ENCODE measurements at regions not wholly inside any gene's neighbourhood (a gene's known extent, or its start where the extent isn't known, plus 50 kb on each side); places are given as distances from the start of the nearest gene placed in this dataset.

- Histone ChIP-seq H3K36me3 (no peaks in the 10 kb centered on the region), H3K4me1 (replicated peaks) (no peaks in the 10 kb centered on the region), H3K27ac (no peak overlapping the region), H3K4me3 (no peak overlapping the region), H3K27me3 (replicated peaks; ENCODE audit: insufficient read depth) (no peaks in the 10 kb centered on the region), H3K9me3 (no peaks in the 10 kb centered on the region)
- intact Hi-C loops (cut with DNase I), result no loop called here
- no peak for TF ChIP-seq POLR2AphosphoS5 (IDR thresholded peaks at IDR 0.05)
- TF ChIP-seq POLR2A (IDR thresholded peaks at IDR 0.05), result no peak
- TF ChIP-seq, protein P1, sequence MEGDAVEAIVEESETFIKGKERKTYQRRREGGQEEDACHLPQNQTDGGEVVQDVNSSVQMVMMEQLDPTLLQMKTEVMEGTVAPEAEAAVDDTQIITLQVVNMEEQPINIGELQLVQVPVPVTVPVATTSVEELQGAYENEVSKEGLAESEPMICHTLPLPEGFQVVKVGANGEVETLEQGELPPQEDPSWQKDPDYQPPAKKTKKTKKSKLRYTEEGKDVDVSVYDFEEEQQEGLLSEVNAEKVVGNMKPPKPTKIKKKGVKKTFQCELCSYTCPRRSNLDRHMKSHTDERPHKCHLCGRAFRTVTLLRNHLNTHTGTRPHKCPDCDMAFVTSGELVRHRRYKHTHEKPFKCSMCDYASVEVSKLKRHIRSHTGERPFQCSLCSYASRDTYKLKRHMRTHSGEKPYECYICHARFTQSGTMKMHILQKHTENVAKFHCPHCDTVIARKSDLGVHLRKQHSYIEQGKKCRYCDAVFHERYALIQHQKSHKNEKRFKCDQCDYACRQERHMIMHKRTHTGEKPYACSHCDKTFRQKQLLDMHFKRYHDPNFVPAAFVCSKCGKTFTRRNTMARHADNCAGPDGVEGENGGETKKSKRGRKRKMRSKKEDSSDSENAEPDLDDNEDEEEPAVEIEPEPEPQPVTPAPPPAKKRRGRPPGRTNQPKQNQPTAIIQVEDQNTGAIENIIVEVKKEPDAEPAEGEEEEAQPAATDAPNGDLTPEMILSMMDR (IDR thresholded peaks at IDR 0.05), result no peak
- no peak for DNase-seq (ENCODE audit: low spot score)
- WGBS, result 72% methylated on average over 1 of the region's 1 CpG
Measured at GRCh38 chr5:32975656-32976375, 264.7 kb downstream of the NPR3 start.

DNA sequence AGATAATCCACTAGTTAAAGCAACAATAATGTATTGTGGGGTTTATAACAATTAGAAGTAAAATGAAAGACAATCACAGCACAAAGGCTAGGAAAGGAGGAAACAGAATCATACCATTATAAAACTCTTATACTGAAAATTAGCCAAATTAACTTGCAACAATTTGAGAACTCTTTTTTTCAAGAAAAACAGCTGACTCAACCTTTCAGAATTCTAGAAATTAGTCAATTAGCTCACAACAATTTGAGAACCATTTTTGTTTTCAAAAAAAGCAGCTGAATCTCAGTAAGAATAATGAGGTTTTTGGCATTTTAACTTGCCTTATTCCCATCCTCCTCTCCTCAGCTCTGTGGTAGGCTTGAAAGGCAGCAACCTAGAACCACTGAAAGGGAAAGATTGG, 269.9 kb downstream of the NPR3 start:
- intact Hi-C loops (cut with DNase I), result no loop called here
- DNase-seq (ENCODE audit: low spot score), result no peak
- H3K4me1 ChIP-seq (replicated peaks), result no peaks in the 10 kb centered on the region
- no peaks in the 10 kb centered on the region for H3K36me3 ChIP-seq
- TF ChIP-seq, protein P1 (IDR thresholded peaks at IDR 0.05), result no peak
- TF ChIP-seq POLR2AphosphoS5 (IDR thresholded peaks at IDR 0.05), result no peak
- no peak for TF ChIP-seq POLR2A (IDR thresholded peaks at IDR 0.05)
- H3K27ac ChIP-seq, result no peak overlapping the region
- no peaks in the 10 kb centered on the region for H3K9me3 ChIP-seq
- H3K27me3 ChIP-seq (replicated peaks; ENCODE audit: insufficient read depth), result no peaks in the 10 kb centered on the region
- no peak overlapping the region for H3K4me3 ChIP-seq

DNA sequence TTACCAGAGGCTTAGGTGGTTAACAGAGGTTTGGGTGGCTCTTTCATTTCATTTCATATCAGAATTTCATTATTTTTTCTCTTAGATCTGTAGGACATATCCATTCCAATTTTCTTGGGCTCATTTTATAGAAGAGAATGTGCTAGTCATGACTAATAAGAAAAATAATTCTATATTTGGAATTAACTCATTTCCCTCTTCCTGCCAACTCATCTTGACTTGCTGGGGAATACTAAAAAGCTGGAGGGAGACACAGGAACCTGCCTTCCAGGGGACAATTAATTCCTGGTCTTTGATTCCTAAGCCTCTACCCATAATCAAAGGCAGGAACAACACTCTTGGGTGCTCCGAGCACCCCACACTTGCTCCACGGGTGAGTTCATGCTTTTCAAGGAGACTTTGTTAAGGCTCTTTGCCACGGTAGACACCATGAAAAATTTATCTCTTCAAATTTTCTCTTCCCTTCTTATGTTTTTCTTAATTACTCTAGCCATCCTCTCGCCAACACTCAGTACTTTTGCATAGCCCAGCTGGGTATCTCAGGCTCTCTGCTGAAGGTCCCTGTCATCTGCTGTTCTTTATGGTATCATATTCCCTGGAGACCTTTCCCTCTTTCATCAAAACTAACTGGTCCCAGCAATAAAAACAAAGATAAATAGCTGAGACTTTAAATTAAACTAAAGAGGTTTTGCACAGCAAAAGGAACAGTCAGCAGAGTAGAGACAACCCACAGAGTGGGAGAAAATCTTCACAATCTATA, 273.9 kb downstream of the NPR3 start:
- no peak overlapping the region for H3K27ac ChIP-seq
- no peaks in the 10 kb centered on the region for H3K36me3 ChIP-seq
- H3K9me3 ChIP-seq, result no peaks in the 10 kb centered on the region
- no peaks in the 10 kb centered on the region for H3K4me1 ChIP-seq (replicated peaks)
- no peak for DNase-seq (ENCODE audit: low spot score)
- H3K4me3 ChIP-seq, result no peak overlapping the region
- TF ChIP-seq POLR2AphosphoS5 (IDR thresholded peaks at IDR 0.05), result no peak
- TF ChIP-seq, protein P1 (IDR thresholded peaks at IDR 0.05), result no peak
- no peak for TF ChIP-seq POLR2A (IDR thresholded peaks at IDR 0.05)
- intact Hi-C loops (cut with DNase I), result no loop called here
- 85% methylated on average over 4 of the region's 4 CpGs for WGBS
- no peaks in the 10 kb centered on the region for H3K27me3 ChIP-seq (replicated peaks; ENCODE audit: insufficient read depth)

GRCh38 chr5:32989815-32990214, 278.7 kb downstream of the NPR3 start:
- Histone ChIP-seq H3K27ac (no peak overlapping the region), H3K4me3 (no peak overlapping the region), H3K9me3 (no peaks in the 10 kb centered on the region), H3K36me3 (no peaks in the 10 kb centered on the region), H3K4me1 (replicated peaks) (no peaks in the 10 kb centered on the region), H3K27me3 (replicated peaks; ENCODE audit: insufficient read depth) (no peaks in the 10 kb centered on the region)
- no peak for DNase-seq (ENCODE audit: low spot score)
- TF ChIP-seq POLR2AphosphoS5 (IDR thresholded peaks at IDR 0.05) (no peak), POLR2A (IDR thresholded peaks at IDR 0.05) (no peak)
- TF ChIP-seq, protein P1 (IDR thresholded peaks at IDR 0.05), result no peak
- WGBS, result 73% methylated on average over 5 of the region's 5 CpGs
- intact Hi-C loops (cut with DNase I), result no loop called here
